ENCODE measurements at regions not wholly inside any gene's neighbourhood (a gene's known extent, or its start where the extent isn't known, plus 50 kb on each side); places are given as distances from the start of the nearest gene placed in this dataset.
A peak's percentile ranks its signal among the peaks of the same experiment; 100 is the strongest.

- no peak overlapping the region for H3K27ac ChIP-seq (ENCODE audit: low read length)
- no peak for ATAC-seq
- 60% methylated on average over 1 of the region's 1 CpG for WGBS (ENCODE audit: insufficient coverage)
- no peaks in the 10 kb centered on the region for H3K36me3 ChIP-seq (ENCODE audit: control insufficient read depth, insufficient read depth, low read length)
- Mint-ChIP-seq H3K27me3 (ENCODE audit: low read depth in 2 of 2) (no peaks in the 10 kb centered on the region), H3K27ac (no peak overlapping the region), H3K36me3 (no peaks in the 10 kb centered on the region), H3K4me3 (no peak overlapping the region), H3K9me3 (no peaks in the 10 kb centered on the region), H3K4me1 (peaks cover 15 to 19% of the 10 kb centered on the region in 2 donors)
- H3K27me3 ChIP-seq (ENCODE audit: control insufficient read depth, insufficient read depth, low read length) = no peaks in the 10 kb centered on the region
- intact Hi-C loops (cut with micrococcal nuclease) = loop anchor here (1.0 to 2.0 kb wide), 2 partner anchors 246 to 740 kb away; no protein-coding TSS in a partner anchor
- peaks cover 7% of the 10 kb centered on the region for H3K4me1 ChIP-seq (ENCODE audit: control insufficient read depth, insufficient read depth, low read length)
- no peak for DNase-seq
- no peak for TF ChIP-seq CTCF (IDR thresholded peaks at IDR 0.05)
- H3K9me3 ChIP-seq (ENCODE audit: control insufficient read depth, insufficient read depth, low read length) = no peaks in the 10 kb centered on the region
- H3K4me3 ChIP-seq (ENCODE audit: low read length) = no peak overlapping the region
Observed at GRCh38 chr7:21260939-21261338, 166.9 kb upstream of the SP4 start.

- Histone ChIP-seq H3K9me3 (ENCODE audit: control insufficient read depth, insufficient read depth, low read length) (no peaks in the 10 kb centered on the region), H3K4me1 (ENCODE audit: control insufficient read depth, insufficient read depth, low read length) (peaks cover 7% of the 10 kb centered on the region), H3K27ac (ENCODE audit: low read length) (no peak overlapping the region), H3K36me3 (ENCODE audit: control insufficient read depth, insufficient read depth, low read length) (no peaks in the 10 kb centered on the region), H3K27me3 (ENCODE audit: control insufficient read depth, insufficient read depth, low read length) (no peaks in the 10 kb centered on the region), H3K4me3 (ENCODE audit: low read length) (no peak overlapping the region)
- H3K27ac Mint-ChIP-seq = no peak overlapping the region
- H3K36me3 Mint-ChIP-seq = no peaks in the 10 kb centered on the region
- peak; percentile 88 to 95 (median 95) for ATAC-seq
- TF ChIP-seq CTCF (IDR thresholded peaks at IDR 0.05) = peak; percentile 71
- DNase-seq = peak; percentile 29 to 71
- no peaks in the 10 kb centered on the region for H3K27me3 Mint-ChIP-seq (ENCODE audit: low read depth in 2 of 2)
- H3K4me3 Mint-ChIP-seq = no peak overlapping the region
- peaks cover 15 to 19% of the 10 kb centered on the region in 2 donors for H3K4me1 Mint-ChIP-seq
- WGBS (ENCODE audit: insufficient coverage) = 27% methylated on average over 4 of the region's 9 CpGs
- H3K9me3 Mint-ChIP-seq = no peaks in the 10 kb centered on the region
- intact Hi-C loops (cut with micrococcal nuclease) = loop anchor here (1.0 to 2.0 kb wide), 2 partner anchors 245 to 739 kb away; no protein-coding TSS in a partner anchor
Observed at GRCh38 chr7:21261627-21262594, 166.0 kb upstream of the SP4 start.

- no peak overlapping the region for H3K27ac Mint-ChIP-seq
- H3K4me3 ChIP-seq (ENCODE audit: low read length) = no peak overlapping the region
- no peaks in the 10 kb centered on the region for H3K4me1 Mint-ChIP-seq
- H3K27ac ChIP-seq (ENCODE audit: low read length) = no peak overlapping the region
- H3K9me3 Mint-ChIP-seq = no peaks in the 10 kb centered on the region
- no peaks in the 10 kb centered on the region for H3K9me3 ChIP-seq (ENCODE audit: control insufficient read depth, insufficient read depth, low read length)
- intact Hi-C loops (cut with micrococcal nuclease) = no loop called here
- no peaks in the 10 kb centered on the region for H3K27me3 ChIP-seq (ENCODE audit: control insufficient read depth, insufficient read depth, low read length)
- TF ChIP-seq CTCF (IDR thresholded peaks at IDR 0.05) = no peak
- H3K4me1 ChIP-seq (ENCODE audit: control insufficient read depth, insufficient read depth, low read length) = no peaks in the 10 kb centered on the region
- no peak overlapping the region for H3K4me3 Mint-ChIP-seq
- H3K36me3 Mint-ChIP-seq = no peaks in the 10 kb centered on the region
- 91% methylated on average over 4 of the region's 4 CpGs for WGBS (ENCODE audit: insufficient coverage)
- H3K27me3 Mint-ChIP-seq (ENCODE audit: low read depth in 2 of 2) = no peaks in the 10 kb centered on the region
- ATAC-seq (no peak), DNase-seq (no peak)
- H3K36me3 ChIP-seq (ENCODE audit: control insufficient read depth, insufficient read depth, low read length) = no peaks in the 10 kb centered on the region
Observed at GRCh38 chr7:21269021-21269420, 158.9 kb upstream of the SP4 start.
